ENCODE measurements at regions not wholly inside any gene's neighbourhood (a gene's known extent, or its start where the extent isn't known, plus 50 kb on each side); places are given as distances from the start of the nearest gene placed in this dataset.

- H3K27ac Mint-ChIP-seq: no peak overlapping the region
- H3K27ac ChIP-seq (ENCODE audit: insufficient read length, low read depth, low read length): no peak overlapping the region
- H3K14ac ChIP-seq (ENCODE audit: insufficient read depth, low read length): no peak overlapping the region
Measured at GRCh38 chr13:21797736-21798135, 126.9 kb downstream of the FGF9 start.

More at GRCh38 chr13:21797736-21798135, 126.9 kb downstream of the FGF9 start:
- TF ChIP-seq CTCF (conservative IDR thresholded peaks at IDR 0.05): no peak
- Histone ChIP-seq H3K79me1 (ENCODE audit: insufficient read depth, low read depth, low read length, poor library complexity, severe bottlenecking) (no peaks in the 10 kb centered on the region), H3K4ac (ENCODE audit: low read depth, low read length) (no peak overlapping the region), H4K20me1 (ENCODE audit: control insufficient read depth, insufficient read depth, insufficient read length) (no peaks in the 10 kb centered on the region), H2BK5ac (ENCODE audit: insufficient read length, low read length) (no peak overlapping the region), H2BK15ac (ENCODE audit: low read depth, low read length) (no peak overlapping the region), H3K79me2 (ENCODE audit: insufficient read depth, low read length) (no peaks in the 10 kb centered on the region), H2BK120ac (ENCODE audit: low read depth, low read length, poor library complexity, severe bottlenecking) (no peak overlapping the region), H4K5ac (ENCODE audit: insufficient read length, low read depth, low read length) (no peak overlapping the region), H3K9ac (ENCODE audit: extremely low read depth, insufficient read length, low read length) (no peak overlapping the region), H4K91ac (ENCODE audit: insufficient read length, low read depth, low read length) (no peak overlapping the region), H3K18ac (ENCODE audit: insufficient read length, low read depth, low read length) (no peak overlapping the region), H3K23ac (ENCODE audit: insufficient read length, low read depth, low read length) (no peak overlapping the region), H2AK5ac (ENCODE audit: insufficient read length, low read length) (no peak overlapping the region), H3K23me2 (ENCODE audit: insufficient read length, low read depth, low read length, poor library complexity, severe bottlenecking) (no peaks in the 10 kb centered on the region), H2BK12ac (ENCODE audit: insufficient read length, low read depth, low read length) (no peak overlapping the region), H3K27me3 (ENCODE audit: insufficient read depth, low read length) (no peaks in the 10 kb centered on the region), H3K4me2 (ENCODE audit: insufficient read depth, insufficient read length, low read length) (no peak overlapping the region), H3K4me1 (ENCODE audit: insufficient read depth, low read length) (no peaks in the 10 kb centered on the region), H4K8ac (replicated peaks; ENCODE audit: insufficient read length, low read depth, low read length) (no peak overlapping the region), H3T11ph (ENCODE audit: low read length) (no peak overlapping the region), H3K56ac (ENCODE audit: insufficient read length, low read depth, low read length) (no peak overlapping the region), H2BK20ac (ENCODE audit: low read depth, low read length, poor library complexity, severe bottlenecking) (no peak overlapping the region), H2AFZ (ENCODE audit: low read length) (no peak overlapping the region), H3K9me3 (ENCODE audit: control insufficient read depth, low read depth, low read length) (no peaks in the 10 kb centered on the region)
- Mint-ChIP-seq H3K27me3 (ENCODE audit: low read depth) (no peaks in the 10 kb centered on the region; the same call in 1 of the 2 replicates), H3K9me3 (no peaks in the 10 kb centered on the region; a peak in 1 of 5 replicates), H3K4me3 (no peak overlapping the region), H3K36me3 (ENCODE audit: insufficient read depth in 1 of 3, low read depth in 3 of 3) (no peaks in the 10 kb centered on the region; a peak in 1 of 7 replicates), H3K4me1 (peaks cover 0 to 6% of the 10 kb centered on the region in 2 experiments; a peak in 1 of 4 replicates)
- no peak for DNase-seq
- no CpG with 5 or more reads among the region's 4 CpGs for WGBS (ENCODE audit: extremely low coverage, insufficient read length, low lambda C conversion rate)
